ENCODE measurements at regions not wholly inside any gene's neighbourhood (a gene's known extent, or its start where the extent isn't known, plus 50 kb on each side); places are given as distances from the start of the nearest gene placed in this dataset.

DNA sequence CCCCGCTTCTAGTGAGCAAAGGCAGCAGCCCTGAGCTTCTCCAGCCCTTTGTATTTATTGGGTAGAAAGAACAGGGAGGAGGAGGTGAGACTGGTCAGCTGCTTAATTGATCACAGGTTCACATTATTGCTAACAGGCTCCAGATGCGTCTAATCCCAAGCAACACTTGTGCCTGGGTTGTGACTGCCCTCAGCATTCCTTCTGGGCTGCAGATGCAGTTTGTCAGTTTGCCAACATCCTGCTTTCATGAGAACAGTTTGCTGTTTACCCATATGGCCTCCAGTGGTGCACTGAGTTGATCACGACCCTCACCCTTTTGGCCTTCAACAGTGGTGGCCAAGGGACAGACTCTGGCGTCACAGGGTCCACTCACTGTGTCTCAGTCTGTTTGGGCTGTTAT is 159.5 kb upstream of the ZNF516 start:
- H3K4me3 ChIP-seq, result no peak overlapping the region
- TF ChIP-seq POLR2A (IDR thresholded peaks at IDR 0.05), result no peak
- no peak for TF ChIP-seq EP300 (IDR thresholded peaks at IDR 0.05)
- TF ChIP-seq, protein P1, sequence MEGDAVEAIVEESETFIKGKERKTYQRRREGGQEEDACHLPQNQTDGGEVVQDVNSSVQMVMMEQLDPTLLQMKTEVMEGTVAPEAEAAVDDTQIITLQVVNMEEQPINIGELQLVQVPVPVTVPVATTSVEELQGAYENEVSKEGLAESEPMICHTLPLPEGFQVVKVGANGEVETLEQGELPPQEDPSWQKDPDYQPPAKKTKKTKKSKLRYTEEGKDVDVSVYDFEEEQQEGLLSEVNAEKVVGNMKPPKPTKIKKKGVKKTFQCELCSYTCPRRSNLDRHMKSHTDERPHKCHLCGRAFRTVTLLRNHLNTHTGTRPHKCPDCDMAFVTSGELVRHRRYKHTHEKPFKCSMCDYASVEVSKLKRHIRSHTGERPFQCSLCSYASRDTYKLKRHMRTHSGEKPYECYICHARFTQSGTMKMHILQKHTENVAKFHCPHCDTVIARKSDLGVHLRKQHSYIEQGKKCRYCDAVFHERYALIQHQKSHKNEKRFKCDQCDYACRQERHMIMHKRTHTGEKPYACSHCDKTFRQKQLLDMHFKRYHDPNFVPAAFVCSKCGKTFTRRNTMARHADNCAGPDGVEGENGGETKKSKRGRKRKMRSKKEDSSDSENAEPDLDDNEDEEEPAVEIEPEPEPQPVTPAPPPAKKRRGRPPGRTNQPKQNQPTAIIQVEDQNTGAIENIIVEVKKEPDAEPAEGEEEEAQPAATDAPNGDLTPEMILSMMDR (IDR thresholded peaks at IDR 0.05), result no peak
- no peaks in the 10 kb centered on the region for H3K27me3 ChIP-seq
- no peak for DNase-seq
- 57 to 76% (median 61%) methylated on average over 4 of the region's 4 CpGs for WGBS, 3 donors
- H3K9me3 ChIP-seq, result no peaks in the 10 kb centered on the region
- no peak overlapping the region for H3K27ac ChIP-seq
- intact Hi-C loops (cut with DNase I), result no loop called here
- no peaks in the 10 kb centered on the region for H3K36me3 ChIP-seq
- H3K4me1 ChIP-seq (ENCODE audit: insufficient read depth), result no peaks in the 10 kb centered on the region

DNA sequence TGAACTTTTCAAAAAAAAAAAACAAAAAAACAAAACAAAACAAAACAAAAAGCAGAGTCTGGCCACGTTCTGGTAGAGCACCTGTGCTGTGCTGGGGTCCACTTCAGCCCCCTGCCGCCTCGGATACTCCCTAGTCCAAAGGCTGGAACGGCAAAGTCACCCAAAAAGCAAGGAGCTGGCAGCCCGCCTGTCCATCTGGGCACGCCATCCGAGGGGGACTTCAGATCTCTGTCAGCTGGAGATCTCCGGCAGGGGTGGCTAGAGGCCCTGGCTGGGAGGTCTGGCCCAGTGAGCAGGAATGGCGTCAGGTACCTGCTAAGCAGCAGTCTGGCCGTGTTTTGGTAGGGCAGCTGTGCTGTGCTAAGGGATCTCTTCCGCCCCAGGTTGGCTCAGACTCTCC is 152.3 kb upstream of the ZNF516 start:
- no peak for DNase-seq
- Histone ChIP-seq H3K27ac (no peak overlapping the region), H3K27me3 (no peaks in the 10 kb centered on the region), H3K36me3 (no peaks in the 10 kb centered on the region), H3K9me3 (no peaks in the 10 kb centered on the region), H3K4me3 (no peak overlapping the region), H3K4me1 (ENCODE audit: insufficient read depth) (no peaks in the 10 kb centered on the region)
- TF ChIP-seq POLR2A (IDR thresholded peaks at IDR 0.05) (no peak), EP300 (IDR thresholded peaks at IDR 0.05) (no peak)
- TF ChIP-seq, protein P1 (IDR thresholded peaks at IDR 0.05), result no peak
- intact Hi-C loops (cut with DNase I), result no loop called here
- 84 to 86% (median 85%) methylated on average over 11 of the region's 11 CpGs for WGBS, 3 donors

DNA sequence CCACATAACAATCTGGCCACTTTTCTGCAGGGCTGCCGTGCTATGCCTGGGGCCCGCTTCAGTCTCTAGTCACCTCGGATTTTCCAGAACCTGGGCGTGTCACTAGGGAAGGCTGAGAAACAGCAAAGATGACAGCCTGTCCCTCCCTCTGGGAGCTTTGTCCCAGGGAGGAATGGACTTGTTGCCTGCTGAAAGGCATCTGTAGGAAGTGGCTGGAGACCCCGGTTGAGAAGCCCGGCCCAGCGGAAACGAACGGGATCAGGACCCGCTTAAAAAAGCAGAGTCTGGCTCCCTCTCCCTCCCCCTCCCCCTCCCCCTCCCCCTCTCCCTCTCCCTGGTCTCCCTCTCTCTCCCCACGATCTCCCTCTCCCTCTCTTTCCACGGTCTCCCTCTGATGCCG is 149.5 kb upstream of the ZNF516 start:
- Histone ChIP-seq H3K9me3 (no peaks in the 10 kb centered on the region), H3K27me3 (no peaks in the 10 kb centered on the region), H3K4me3 (no peak overlapping the region), H3K27ac (no peak overlapping the region), H3K36me3 (no peaks in the 10 kb centered on the region), H3K4me1 (ENCODE audit: insufficient read depth) (no peaks in the 10 kb centered on the region)
- no peak for TF ChIP-seq EP300 (IDR thresholded peaks at IDR 0.05)
- TF ChIP-seq, protein P1 (IDR thresholded peaks at IDR 0.05), result no peak
- TF ChIP-seq POLR2A (IDR thresholded peaks at IDR 0.05), result no peak
- WGBS, 3 donors, result 84 to 92% (median 91%) methylated on average over 12 to 13 of the region's 13 CpGs
- no peak for DNase-seq
- intact Hi-C loops (cut with DNase I), result no loop called here

DNA sequence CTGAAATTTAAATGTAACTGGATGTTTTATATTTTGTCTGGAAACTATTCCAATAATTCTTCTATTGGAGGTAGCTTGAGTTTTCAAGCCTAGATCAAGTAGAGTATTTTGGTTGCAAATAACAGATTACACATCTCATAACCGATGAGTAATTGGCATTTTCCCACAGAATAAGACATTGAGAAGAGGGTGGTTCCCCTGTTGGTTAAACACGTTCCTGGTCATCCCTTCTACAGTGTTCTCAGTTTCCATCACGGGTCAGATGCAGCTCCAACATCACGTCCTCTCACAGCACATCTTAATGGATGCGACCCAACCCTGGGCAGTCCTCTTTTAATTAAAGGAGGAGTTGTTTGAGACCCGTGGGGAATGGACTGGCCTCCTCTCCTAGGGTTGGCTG is 149.0 kb upstream of the ZNF516 start:
- intact Hi-C loops (cut with DNase I), result no loop called here
- Histone ChIP-seq H3K4me1 (ENCODE audit: insufficient read depth) (no peaks in the 10 kb centered on the region), H3K27ac (no peak overlapping the region), H3K36me3 (no peaks in the 10 kb centered on the region), H3K27me3 (no peaks in the 10 kb centered on the region), H3K4me3 (no peak overlapping the region), H3K9me3 (no peaks in the 10 kb centered on the region)
- WGBS, 3 donors, result 78 to 79% (median 79%) methylated on average over 6 of the region's 6 CpGs
- no peak for TF ChIP-seq POLR2A (IDR thresholded peaks at IDR 0.05)
- TF ChIP-seq EP300 (IDR thresholded peaks at IDR 0.05), result no peak
- TF ChIP-seq, protein P1 (IDR thresholded peaks at IDR 0.05), result no peak
- no peak for DNase-seq

DNA sequence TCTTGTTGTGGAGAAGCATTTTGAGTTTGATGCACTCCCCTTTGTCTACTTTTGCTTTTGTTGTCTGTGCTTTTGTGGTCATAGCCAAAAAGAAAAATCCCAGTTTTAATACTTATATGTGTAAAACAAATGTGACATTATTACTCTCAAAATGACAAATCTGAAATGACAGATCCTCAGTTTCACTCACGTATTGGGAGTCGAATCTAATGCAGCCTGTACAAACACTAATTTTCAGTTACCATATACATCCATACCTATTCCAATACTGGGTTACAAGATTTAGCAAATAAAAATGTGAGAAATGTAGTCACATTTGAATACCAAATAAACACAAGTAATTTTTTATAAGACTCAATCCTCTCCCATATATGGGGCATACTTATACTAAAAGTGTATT is 148.2 kb upstream of the ZNF516 start:
- 93 to 98% (median 95%) methylated on average over 2 of the region's 2 CpGs for WGBS, 3 donors

More for the DNA sequence above, 148.2 kb upstream of the ZNF516 start:
- H3K27me3 ChIP-seq, result no peaks in the 10 kb centered on the region
- H3K27ac ChIP-seq, result no peak overlapping the region
- H3K9me3 ChIP-seq, result no peaks in the 10 kb centered on the region
- no peaks in the 10 kb centered on the region for H3K4me1 ChIP-seq (ENCODE audit: insufficient read depth)
- H3K36me3 ChIP-seq, result no peaks in the 10 kb centered on the region
- intact Hi-C loops (cut with DNase I), result no loop called here
- H3K4me3 ChIP-seq, result no peak overlapping the region
- TF ChIP-seq POLR2A (IDR thresholded peaks at IDR 0.05) (no peak), EP300 (IDR thresholded peaks at IDR 0.05) (no peak)
- DNase-seq, result no peak
